ENCODE measurements at regions not wholly inside any gene's neighbourhood (a gene's known extent, or its start where the extent isn't known, plus 50 kb on each side); places are given as distances from the start of the nearest gene placed in this dataset.
"Not testable (repeated sequence)": the region's sequence is repeated elsewhere in the genome, so short reads cannot be mapped to it uniquely, and the experiment has no call there.

DNA sequence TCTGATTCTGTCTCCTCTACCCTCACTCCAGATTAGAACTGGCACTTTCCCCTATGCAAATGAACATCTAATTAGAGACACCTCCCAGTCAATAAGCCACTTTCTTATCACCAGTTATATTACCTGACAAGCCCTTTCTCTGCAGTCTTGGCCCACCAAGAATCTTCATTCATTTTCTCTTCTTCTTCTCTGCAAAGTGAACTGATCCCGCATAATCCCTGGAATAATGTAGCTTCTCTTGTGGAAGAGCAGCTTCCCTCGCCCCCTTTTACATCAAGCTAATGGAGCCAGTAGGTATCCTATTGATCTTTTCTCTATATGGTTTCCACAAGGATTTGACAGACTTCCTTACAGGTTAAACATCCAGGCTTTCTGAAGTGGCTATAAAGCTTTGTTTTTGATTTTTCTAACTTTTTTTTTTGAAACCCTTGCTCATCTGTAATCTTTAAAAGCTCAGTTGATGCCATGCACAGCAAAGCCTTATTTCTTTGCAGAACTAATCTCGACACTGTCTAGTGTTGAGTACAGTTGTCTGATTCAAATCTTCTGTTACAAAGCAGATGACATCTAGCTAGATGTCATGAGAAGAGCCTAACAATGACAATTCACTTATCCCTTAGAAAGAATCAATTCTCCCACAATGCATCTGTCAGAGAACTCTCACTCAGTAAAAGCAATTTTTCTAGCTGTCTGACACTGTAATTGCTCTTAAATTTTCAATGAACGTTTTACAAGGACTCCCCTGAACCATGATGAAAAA is 281.4 kb downstream of the ISL1 start:
- no peak overlapping the region for H3K4me3 Mint-ChIP-seq
- H3K27ac Mint-ChIP-seq: no peak overlapping the region
- H3K36me3 Mint-ChIP-seq: no peaks in the 10 kb centered on the region
- peaks cover 4% of the 10 kb centered on the region for H3K9me3 Mint-ChIP-seq
- no peaks in the 10 kb centered on the region for H3K4me1 Mint-ChIP-seq
- no peaks in the 10 kb centered on the region for H3K27me3 Mint-ChIP-seq

DNA sequence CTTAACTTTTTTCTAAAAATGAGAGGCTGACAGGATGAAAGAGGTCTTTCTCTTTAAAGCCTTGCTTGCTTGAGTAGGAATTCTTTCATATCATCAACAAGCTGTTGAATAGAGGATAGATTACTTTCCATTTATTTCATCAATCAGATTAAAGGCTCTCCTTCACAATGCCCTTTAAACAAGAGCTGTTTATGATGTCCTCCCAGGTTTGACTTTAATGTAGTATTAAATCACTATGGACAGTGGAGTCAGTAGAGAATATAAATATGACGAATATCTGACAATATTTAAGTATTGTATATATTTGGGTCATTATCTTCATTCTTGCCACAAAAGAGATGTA is 282.0 kb downstream of the ISL1 start:
- Mint-ChIP-seq H3K36me3 (no peaks in the 10 kb centered on the region), H3K4me3 (no peak overlapping the region), H3K4me1 (no peaks in the 10 kb centered on the region), H3K27ac (no peak overlapping the region), H3K9me3 (peaks cover 4% of the 10 kb centered on the region), H3K27me3 (no peaks in the 10 kb centered on the region)

DNA sequence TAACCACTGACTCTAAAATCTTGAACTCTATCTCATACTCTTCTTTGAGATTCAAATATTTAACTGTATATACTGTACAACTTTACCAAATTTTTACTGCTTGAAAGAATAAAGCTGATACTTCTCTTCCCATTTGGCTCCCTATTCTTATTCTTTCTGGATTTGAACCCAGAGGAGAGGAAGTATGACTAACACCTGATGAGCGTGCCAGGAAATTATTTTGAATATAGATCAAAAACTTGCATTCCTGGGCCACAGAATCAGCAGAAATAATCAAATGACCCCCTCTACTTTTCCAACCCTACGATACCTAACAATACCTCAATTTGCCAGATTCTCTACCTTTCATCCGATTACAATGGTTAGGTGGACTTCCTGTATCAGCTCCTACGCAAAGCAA is 285.8 kb downstream of the ISL1 start:
- no peaks in the 10 kb centered on the region for H3K36me3 Mint-ChIP-seq
- H3K9me3 Mint-ChIP-seq: peaks cover 18% of the 10 kb centered on the region
- H3K4me3 Mint-ChIP-seq: no peak overlapping the region
- no peaks in the 10 kb centered on the region for H3K4me1 Mint-ChIP-seq
- no peaks in the 10 kb centered on the region for H3K27me3 Mint-ChIP-seq
- no peak overlapping the region for H3K27ac Mint-ChIP-seq

DNA sequence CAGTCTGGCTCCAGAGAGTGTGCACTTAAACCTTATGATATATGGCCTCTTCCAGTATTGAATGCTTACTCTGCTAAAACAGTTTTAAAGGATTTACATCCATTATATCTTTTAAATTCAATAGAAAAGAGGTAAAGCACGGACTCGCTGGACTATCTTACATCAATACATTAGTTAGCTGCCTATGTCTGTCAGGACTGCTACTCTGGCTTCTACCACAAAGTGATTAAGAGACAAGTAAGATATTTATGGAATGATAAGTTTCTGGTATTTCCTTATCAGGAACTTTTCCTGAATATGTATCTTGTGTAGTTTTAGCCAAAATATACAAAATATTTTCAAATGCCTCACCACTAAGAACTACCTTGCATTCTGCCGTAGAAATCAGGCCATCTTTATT is 295.1 kb downstream of the ISL1 start:
- Mint-ChIP-seq H3K4me3 (no peak overlapping the region), H3K9me3 (peaks cover 5% of the 10 kb centered on the region), H3K27me3 (no peaks in the 10 kb centered on the region), H3K36me3 (no peaks in the 10 kb centered on the region), H3K4me1 (no peaks in the 10 kb centered on the region), H3K27ac (no peak overlapping the region)

DNA sequence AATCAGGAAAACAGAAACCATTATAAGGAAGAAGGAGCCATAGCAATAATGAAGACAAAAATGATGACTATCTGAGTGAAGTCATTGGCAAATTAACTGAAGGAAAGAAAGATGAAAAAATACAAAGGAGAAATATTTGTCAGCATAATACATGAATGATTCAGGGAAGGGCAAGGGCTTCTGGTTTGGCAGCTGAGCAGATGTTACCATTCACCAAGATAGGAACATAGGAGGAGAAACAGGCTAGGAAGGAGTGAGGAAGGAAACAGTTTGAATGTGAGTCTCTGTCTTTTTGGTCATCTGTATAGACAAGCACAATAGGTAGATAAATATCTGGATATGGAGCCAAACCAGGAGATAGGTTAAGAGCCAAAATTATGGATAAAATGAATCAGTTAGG is 296.0 kb downstream of the ISL1 start:
- H3K27me3 Mint-ChIP-seq: no peaks in the 10 kb centered on the region
- H3K4me3 Mint-ChIP-seq: no peak overlapping the region
- H3K27ac Mint-ChIP-seq: no peak overlapping the region
- H3K36me3 Mint-ChIP-seq: no peaks in the 10 kb centered on the region
- peaks cover 5% of the 10 kb centered on the region for H3K9me3 Mint-ChIP-seq
- no peaks in the 10 kb centered on the region for H3K4me1 Mint-ChIP-seq

DNA sequence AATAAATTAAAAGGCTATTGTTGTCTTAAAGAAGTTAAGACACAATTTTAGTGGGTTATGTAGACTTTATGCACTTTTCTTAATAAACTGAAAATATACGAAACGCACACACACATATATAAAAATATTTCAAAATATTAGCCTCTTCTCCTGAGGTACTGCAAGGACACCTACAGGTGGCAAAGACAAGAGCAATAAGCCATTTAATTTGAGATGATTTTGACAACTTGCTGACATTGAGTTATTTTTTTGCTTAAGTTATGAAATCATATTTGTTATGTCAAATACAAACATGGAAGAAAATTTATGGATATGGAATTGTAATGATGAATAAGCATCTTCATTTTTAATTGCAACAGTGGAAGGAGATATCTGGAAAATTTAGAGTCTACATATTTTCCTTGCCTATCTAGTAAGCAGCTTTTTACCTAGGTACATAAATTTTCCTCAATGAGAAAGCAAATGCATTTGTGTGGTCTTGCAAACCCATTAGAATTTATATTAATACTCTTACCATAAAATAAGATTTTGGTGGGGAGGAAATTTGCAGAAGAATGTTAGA is 301.6 kb downstream of the ISL1 start:
- H3K4me1 Mint-ChIP-seq: no peaks in the 10 kb centered on the region
- no peak overlapping the region for H3K4me3 Mint-ChIP-seq
- no peaks in the 10 kb centered on the region for H3K36me3 Mint-ChIP-seq
- H3K27ac Mint-ChIP-seq: no peak overlapping the region
- H3K9me3 Mint-ChIP-seq: no peaks in the 10 kb centered on the region
- H3K27me3 Mint-ChIP-seq: no peaks in the 10 kb centered on the region

DNA sequence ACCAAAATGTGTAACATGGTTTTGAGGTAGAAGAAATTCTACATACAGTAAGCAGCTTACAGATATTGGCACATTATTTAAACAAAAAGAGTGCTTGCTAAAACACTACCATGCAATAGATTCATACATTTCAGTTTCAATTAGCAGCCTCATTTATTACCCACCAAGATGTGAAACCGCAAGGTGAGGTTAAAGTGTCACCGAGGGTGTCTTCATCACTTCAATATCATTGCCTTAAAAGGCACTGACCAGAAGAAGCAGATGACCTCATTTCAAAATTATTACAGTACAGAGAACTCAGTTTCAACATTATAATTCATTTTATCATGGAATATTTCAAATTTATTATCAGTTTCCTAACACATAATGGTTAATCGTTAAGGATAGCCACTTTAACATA is 302.2 kb downstream of the ISL1 start:
- Mint-ChIP-seq H3K4me1 (no peaks in the 10 kb centered on the region), H3K27ac (no peak overlapping the region), H3K27me3 (no peaks in the 10 kb centered on the region), H3K36me3 (no peaks in the 10 kb centered on the region), H3K9me3 (no peaks in the 10 kb centered on the region), H3K4me3 (no peak overlapping the region)

DNA sequence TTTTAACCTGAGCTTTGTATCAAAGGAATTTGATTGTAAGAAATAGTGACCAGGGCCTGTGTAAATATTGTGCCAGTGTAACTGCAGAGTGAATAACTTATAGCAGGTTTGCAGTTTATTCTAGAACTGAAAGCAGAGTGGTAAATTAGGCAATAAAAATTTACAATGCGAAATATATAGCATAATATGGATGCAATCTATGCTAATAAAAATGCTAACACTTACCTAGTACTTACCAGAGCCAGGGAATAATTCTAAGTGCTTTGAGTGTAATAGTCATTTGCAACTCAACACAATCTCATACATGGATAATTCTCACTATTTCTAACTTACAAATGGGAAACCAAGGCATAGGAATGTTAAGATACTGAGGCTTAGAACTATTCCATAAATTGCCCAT is 303.4 kb downstream of the ISL1 start:
- no peaks in the 10 kb centered on the region for H3K27me3 Mint-ChIP-seq

DNA sequence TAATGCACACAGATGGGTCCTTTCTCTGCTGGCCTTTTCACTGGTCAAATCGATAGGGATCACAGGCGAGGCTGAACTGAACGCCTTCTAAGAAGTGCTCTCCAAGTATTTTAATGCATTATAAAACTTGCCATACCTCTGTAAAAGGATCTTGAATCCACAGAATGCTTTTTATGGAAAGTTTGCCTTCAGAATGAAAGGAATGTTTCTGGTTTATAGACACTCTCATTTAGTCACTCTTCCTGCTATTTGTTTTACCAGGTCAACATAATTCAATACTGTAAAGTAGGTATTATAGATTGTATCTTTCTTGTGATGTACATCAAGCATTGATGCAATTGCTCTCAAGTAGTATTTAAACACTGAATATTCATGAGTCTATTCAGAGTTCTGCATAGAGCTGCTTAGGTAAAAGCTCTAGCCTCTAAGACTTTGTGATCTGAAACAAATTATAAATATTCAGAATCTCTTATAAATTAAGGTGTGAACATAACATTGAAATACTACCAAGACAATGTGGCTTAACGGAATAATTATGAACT is 308.4 kb downstream of the ISL1 start:
- H3K4me3 Mint-ChIP-seq: no peak overlapping the region
- H3K4me1 Mint-ChIP-seq: no peaks in the 10 kb centered on the region
- H3K36me3 Mint-ChIP-seq: no peaks in the 10 kb centered on the region
- no peaks in the 10 kb centered on the region for H3K27me3 Mint-ChIP-seq
- peaks cover 4% of the 10 kb centered on the region for H3K9me3 Mint-ChIP-seq
- no peak overlapping the region for H3K27ac Mint-ChIP-seq

More for the DNA sequence above, 303.4 kb downstream of the ISL1 start:
- Mint-ChIP-seq H3K36me3 (no peaks in the 10 kb centered on the region), H3K4me3 (no peak overlapping the region), H3K9me3 (peaks cover 4% of the 10 kb centered on the region), H3K4me1 (no peaks in the 10 kb centered on the region), H3K27ac (no peak overlapping the region)

DNA sequence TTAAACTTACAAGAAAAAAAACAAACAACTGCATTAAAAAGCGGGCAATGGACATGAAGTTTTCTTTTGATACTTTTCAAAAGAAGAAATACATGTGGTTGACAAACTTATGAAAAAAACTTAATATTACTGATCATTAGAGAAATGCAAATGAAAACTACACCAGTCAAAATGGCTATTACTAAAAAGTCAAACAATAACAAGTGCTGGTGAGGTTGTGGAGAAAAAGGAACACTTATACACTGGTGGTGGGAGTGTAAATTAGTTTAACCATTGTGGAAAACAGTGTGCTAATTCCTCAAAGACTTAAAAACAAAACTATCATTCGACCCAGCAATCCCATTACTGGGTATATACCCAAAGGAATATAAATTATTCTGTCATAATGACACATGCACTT is 311.6 kb downstream of the ISL1 start:
- no peaks in the 10 kb centered on the region for H3K27me3 Mint-ChIP-seq
- H3K9me3 Mint-ChIP-seq: peaks cover 12% of the 10 kb centered on the region
- H3K36me3 Mint-ChIP-seq: no peaks in the 10 kb centered on the region

DNA sequence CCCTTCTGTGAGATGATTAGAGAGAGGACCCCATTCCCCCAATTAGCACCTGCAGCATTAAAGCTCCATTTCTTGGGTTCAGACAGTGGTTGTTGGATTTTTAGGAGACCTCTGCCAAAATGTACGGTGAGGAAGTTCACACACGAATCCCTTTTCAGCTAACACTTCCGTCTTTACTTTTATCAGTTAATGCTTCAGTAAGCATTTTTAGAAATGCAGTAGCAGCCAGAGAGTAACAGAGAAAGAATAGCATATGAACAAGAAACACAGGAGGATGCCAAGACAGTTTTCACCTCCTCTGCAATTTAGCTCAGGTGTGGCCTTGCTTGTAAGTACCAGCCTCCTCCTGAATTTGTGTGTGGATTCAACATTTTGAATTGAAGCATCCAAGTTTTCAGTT is 312.9 kb downstream of the ISL1 start:
- Mint-ChIP-seq H3K36me3 (no peaks in the 10 kb centered on the region), H3K4me1 (no peaks in the 10 kb centered on the region), H3K27ac (no peak overlapping the region), H3K27me3 (no peaks in the 10 kb centered on the region), H3K4me3 (no peak overlapping the region), H3K9me3 (peaks cover 8% of the 10 kb centered on the region)

More for the DNA sequence above, 311.6 kb downstream of the ISL1 start:
- Mint-ChIP-seq H3K4me3 (no peak overlapping the region), H3K4me1 (no peaks in the 10 kb centered on the region), H3K27ac (no peak overlapping the region)

DNA sequence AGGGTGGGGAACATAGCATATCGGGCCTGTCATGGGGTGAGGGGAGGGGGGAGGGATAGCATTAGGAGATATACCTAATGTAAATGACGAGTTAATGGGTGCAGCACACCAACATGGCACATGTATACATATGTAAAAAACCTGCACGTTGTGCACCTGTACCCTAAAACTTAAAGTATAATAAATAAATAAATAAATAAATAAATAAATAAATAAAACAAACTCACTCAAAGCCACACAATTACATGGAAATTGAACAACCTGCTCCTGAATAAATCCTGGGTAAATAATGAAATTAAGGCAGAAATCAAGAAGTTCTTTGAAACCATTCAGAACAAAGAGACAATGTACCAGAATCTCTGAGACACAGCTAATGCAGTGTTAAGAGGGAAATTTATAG is 318.8 kb downstream of the ISL1 start:
- not testable (repeated sequence) for H3K9me3 Mint-ChIP-seq, H3K27ac Mint-ChIP-seq, H3K27me3 Mint-ChIP-seq, H3K4me1 Mint-ChIP-seq, H3K36me3 Mint-ChIP-seq, H3K4me3 Mint-ChIP-seq

DNA sequence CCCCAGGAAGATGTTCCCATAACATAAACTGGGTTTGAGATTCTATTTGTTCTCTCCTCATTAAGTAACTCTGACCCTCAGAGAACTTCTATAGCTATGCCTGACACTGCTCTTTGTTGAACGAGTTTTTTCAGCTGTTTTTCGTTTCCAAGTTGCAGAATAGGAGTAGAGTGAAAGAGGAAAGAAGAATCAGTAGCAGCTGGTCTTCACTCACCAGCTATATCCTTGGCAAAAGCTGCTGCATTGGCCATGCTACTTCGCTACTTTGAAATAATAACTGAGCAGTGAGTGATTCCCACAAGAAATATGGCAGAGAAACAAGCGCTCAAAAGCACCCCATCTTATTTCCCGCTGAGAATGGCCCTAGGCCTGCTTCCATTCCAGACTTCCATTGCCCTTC is 329.0 kb downstream of the ISL1 start:
- H3K27ac Mint-ChIP-seq: no peak overlapping the region
- H3K9me3 Mint-ChIP-seq: peaks cover 13% of the 10 kb centered on the region
- no peaks in the 10 kb centered on the region for H3K27me3 Mint-ChIP-seq
- no peak overlapping the region for H3K4me3 Mint-ChIP-seq
- H3K4me1 Mint-ChIP-seq: no peaks in the 10 kb centered on the region
- no peaks in the 10 kb centered on the region for H3K36me3 Mint-ChIP-seq

DNA sequence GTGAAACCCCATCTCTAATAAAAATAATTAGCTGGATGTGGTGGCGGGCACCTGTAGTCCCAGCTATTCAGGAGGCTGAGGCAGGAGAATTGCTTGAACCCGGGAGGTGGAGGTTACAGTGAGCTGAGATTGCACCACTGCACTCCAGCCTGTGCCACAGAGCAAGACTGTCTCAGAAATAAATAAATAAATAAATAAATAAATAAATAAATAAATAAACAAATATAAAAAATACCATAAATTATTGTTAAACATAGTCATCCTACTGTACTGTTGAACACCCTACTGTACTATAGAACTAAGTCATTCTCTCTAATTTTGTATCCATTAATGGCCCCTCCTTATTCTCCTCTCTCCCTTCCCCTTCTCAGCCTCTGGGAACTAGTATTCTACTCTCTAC is 332.2 kb downstream of the ISL1 start:
- peaks cover 17% of the 10 kb centered on the region for H3K9me3 Mint-ChIP-seq
- not testable (repeated sequence) for H3K4me3 Mint-ChIP-seq, H3K27me3 Mint-ChIP-seq, H3K27ac Mint-ChIP-seq, H3K36me3 Mint-ChIP-seq, H3K4me1 Mint-ChIP-seq

DNA sequence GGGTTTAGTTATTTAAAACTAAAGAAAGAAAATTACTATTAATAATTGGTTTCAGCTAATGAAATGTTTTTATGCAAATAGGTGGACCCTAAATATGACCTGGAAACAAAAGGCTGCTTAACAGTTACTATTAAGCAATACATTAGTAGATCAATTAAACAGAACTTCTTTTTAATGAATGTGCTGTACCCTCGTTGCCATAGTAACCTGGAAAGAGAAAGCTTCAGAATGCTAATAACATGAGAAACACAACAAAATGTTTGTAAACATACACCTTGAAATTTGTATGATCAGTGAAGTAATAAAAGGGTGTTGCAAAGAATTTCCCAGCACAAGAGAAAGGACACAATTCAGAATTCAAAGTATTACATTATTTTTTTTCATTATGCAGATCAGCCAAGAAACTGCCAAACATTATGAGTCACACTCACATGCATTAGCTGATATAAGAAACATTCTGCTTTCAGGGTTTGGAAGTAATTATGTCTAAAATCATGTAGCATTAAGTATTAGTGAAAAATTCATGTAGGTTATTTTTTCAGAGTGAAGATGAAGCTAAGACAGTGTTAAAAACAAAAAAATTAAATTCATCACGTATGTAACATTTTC is 348.3 kb downstream of the ISL1 start:
- no peak overlapping the region for H3K27ac Mint-ChIP-seq
- H3K4me3 Mint-ChIP-seq: no peak overlapping the region
- H3K4me1 Mint-ChIP-seq: no peaks in the 10 kb centered on the region
- peaks cover 10% of the 10 kb centered on the region for H3K9me3 Mint-ChIP-seq
- H3K36me3 Mint-ChIP-seq: no peaks in the 10 kb centered on the region
- no peaks in the 10 kb centered on the region for H3K27me3 Mint-ChIP-seq

DNA sequence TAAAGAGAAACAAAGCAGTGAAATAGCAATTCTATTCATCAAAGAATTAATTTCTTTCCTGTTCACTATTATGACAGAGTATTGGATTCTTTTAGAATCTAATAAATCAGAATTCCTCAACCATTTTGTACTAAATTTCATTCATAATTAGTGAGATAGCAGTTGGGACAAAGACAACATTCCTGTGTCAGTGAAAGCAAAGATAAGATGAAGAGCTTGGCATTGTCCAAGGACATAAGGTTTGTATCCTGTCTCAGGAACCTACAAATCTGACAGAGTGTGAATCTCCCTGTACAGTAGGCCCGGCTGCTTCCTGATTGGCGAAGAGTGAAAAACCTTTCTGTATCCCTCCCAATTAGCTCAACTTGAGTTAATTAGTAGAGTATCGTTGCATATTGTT is 349.1 kb downstream of the ISL1 start:
- Mint-ChIP-seq H3K27ac (no peak overlapping the region), H3K27me3 (no peaks in the 10 kb centered on the region), H3K4me1 (no peaks in the 10 kb centered on the region), H3K4me3 (no peak overlapping the region), H3K36me3 (no peaks in the 10 kb centered on the region), H3K9me3 (peaks cover 10% of the 10 kb centered on the region)

All from activated naive CD4-positive, alpha-beta T cell treated with anti-CD3 and anti-CD28 coated beads, Interleukin-2, amount 50 U/mL, for 24 hours (primary cell).